Stimulated activated memory B cell treated with anti-CD40 and anti-IgM and Interleukin-4, amounts not matched to agents 10 μg/mL and 1 μg/mL and 100 μg/mL, for 72 hours (primary cell): ENCODE measurements at regions not wholly inside any gene's neighbourhood (a gene's known extent, or its start where the extent isn't known, plus 50 kb on each side); places are given as distances from the start of the nearest gene placed in this dataset.
"Not testable (repeated sequence)": the region's sequence is repeated elsewhere in the genome, so short reads cannot be mapped to it uniquely, and the experiment has no call there.

ENCODE experiments used
- ATAC-seq: fragments of 150-1000 bp; cut with Tn5 transposase; 2 replicates; pipeline ENCODE4 v1.10.0; 2021
- H3K27ac Mint-ChIP-seq: one replicate; pipeline ENCODE4 v1.8.0; 2022; ENCODE audit warnings: mild to moderate bottlenecking, mixed read lengths
- H3K27me3 Mint-ChIP-seq: one replicate; pipeline ENCODE4 v1.8.0; 2022; ENCODE audit warnings: mixed read lengths
- H3K36me3 Mint-ChIP-seq: one replicate; pipeline ENCODE4 v1.8.0; 2022; ENCODE audit warnings: mixed read lengths
- H3K4me1 Mint-ChIP-seq: one replicate; pipeline ENCODE4 v1.8.0; 2022; ENCODE audit warnings: mixed read lengths
- H3K4me3 Mint-ChIP-seq: one replicate; pipeline ENCODE4 v1.8.0; 2022; ENCODE audit warnings: mild to moderate bottlenecking, moderate library complexity, mixed read lengths
- H3K9me3 Mint-ChIP-seq: one replicate; pipeline ENCODE4 v1.8.0; 2022; ENCODE audit warnings: mixed read lengths

GRCh38 chr1:213582976-213583567 is 404.7 kb upstream of the PROX1 start:
- Mint-ChIP-seq H3K27ac (no peak overlapping the region), H3K9me3 (peaks cover 4% of the 10 kb centered on the region), H3K4me1 (no peaks in the 10 kb centered on the region), H3K4me3 (no peak overlapping the region), H3K27me3 (no peaks in the 10 kb centered on the region), H3K36me3 (no peaks in the 10 kb centered on the region)
- no peak for ATAC-seq

GRCh38 chr1:213584272-213584671 is 403.5 kb upstream of the PROX1 start:
- H3K9me3 Mint-ChIP-seq = no peaks in the 10 kb centered on the region
- H3K36me3 Mint-ChIP-seq = no peaks in the 10 kb centered on the region
- H3K4me1 Mint-ChIP-seq = no peaks in the 10 kb centered on the region
- H3K4me3 Mint-ChIP-seq = no peak overlapping the region
- ATAC-seq = no peak
- no peak overlapping the region for H3K27ac Mint-ChIP-seq
- no peaks in the 10 kb centered on the region for H3K27me3 Mint-ChIP-seq

- Mint-ChIP-seq H3K4me3 (no peak overlapping the region), H3K27ac (no peak overlapping the region), H3K4me1 (no peaks in the 10 kb centered on the region), H3K36me3 (no peaks in the 10 kb centered on the region), H3K9me3 (no peaks in the 10 kb centered on the region), H3K27me3 (no peaks in the 10 kb centered on the region)
- ATAC-seq = no peak
Observed at GRCh38 chr1:213585402-213585801, 402.4 kb upstream of the PROX1 start.

- Mint-ChIP-seq H3K27me3 (no peaks in the 10 kb centered on the region), H3K4me3 (no peak overlapping the region), H3K4me1 (no peaks in the 10 kb centered on the region), H3K9me3 (no peaks in the 10 kb centered on the region), H3K27ac (no peak overlapping the region), H3K36me3 (no peaks in the 10 kb centered on the region)
- ATAC-seq = no peak
Observed at GRCh38 chr1:213585959-213586586, 401.7 kb upstream of the PROX1 start.

- no peaks in the 10 kb centered on the region for H3K36me3 Mint-ChIP-seq
- no peak for ATAC-seq
- H3K27ac Mint-ChIP-seq = no peak overlapping the region
- H3K4me3 Mint-ChIP-seq = no peak overlapping the region
- H3K27me3 Mint-ChIP-seq = no peaks in the 10 kb centered on the region
- no peaks in the 10 kb centered on the region for H3K9me3 Mint-ChIP-seq
- no peaks in the 10 kb centered on the region for H3K4me1 Mint-ChIP-seq
Observed at GRCh38 chr1:213586587-213586972, 401.2 kb upstream of the PROX1 start.

- peaks cover 9% of the 10 kb centered on the region for H3K27me3 Mint-ChIP-seq
- peaks cover 7% of the 10 kb centered on the region for H3K9me3 Mint-ChIP-seq
- no peak overlapping the region for H3K27ac Mint-ChIP-seq
- ATAC-seq = no peak
- no peaks in the 10 kb centered on the region for H3K36me3 Mint-ChIP-seq
- H3K4me3 Mint-ChIP-seq = no peak overlapping the region
- no peaks in the 10 kb centered on the region for H3K4me1 Mint-ChIP-seq
Observed at GRCh38 chr1:213596729-213597128, 391.0 kb upstream of the PROX1 start.

- Mint-ChIP-seq H3K27ac (no peak overlapping the region), H3K36me3 (no peaks in the 10 kb centered on the region), H3K27me3 (peaks cover 2% of the 10 kb centered on the region), H3K9me3 (peaks cover 3% of the 10 kb centered on the region), H3K4me1 (no peaks in the 10 kb centered on the region), H3K4me3 (no peak overlapping the region)
- ATAC-seq = no peak
Observed at GRCh38 chr1:213598263-213598662, 389.5 kb upstream of the PROX1 start.

GRCh38 chr1:213600879-213601278 is 386.9 kb upstream of the PROX1 start:
- ATAC-seq = no peak
- H3K36me3 Mint-ChIP-seq = no peaks in the 10 kb centered on the region
- H3K9me3 Mint-ChIP-seq = no peaks in the 10 kb centered on the region
- H3K27me3 Mint-ChIP-seq = no peaks in the 10 kb centered on the region
- H3K4me1 Mint-ChIP-seq = no peaks in the 10 kb centered on the region
- no peak overlapping the region for H3K27ac Mint-ChIP-seq
- H3K4me3 Mint-ChIP-seq = no peak overlapping the region

- not testable (repeated sequence) for H3K4me3 Mint-ChIP-seq, H3K27ac Mint-ChIP-seq, H3K36me3 Mint-ChIP-seq, H3K4me1 Mint-ChIP-seq, ATAC-seq, H3K9me3 Mint-ChIP-seq, H3K27me3 Mint-ChIP-seq
Observed at GRCh38 chr1:213601705-213602104, 386.1 kb upstream of the PROX1 start.

- H3K4me1 Mint-ChIP-seq = no peaks in the 10 kb centered on the region
Observed at GRCh38 chr1:213602796-213603486, 384.8 kb upstream of the PROX1 start.

GRCh38 chr1:213604477-213604876 is 383.3 kb upstream of the PROX1 start:
- Mint-ChIP-seq H3K27ac (no peak overlapping the region), H3K9me3 (no peaks in the 10 kb centered on the region), H3K4me1 (no peaks in the 10 kb centered on the region), H3K36me3 (no peaks in the 10 kb centered on the region), H3K4me3 (no peak overlapping the region), H3K27me3 (peaks cover 5% of the 10 kb centered on the region)
- no peak for ATAC-seq

More at GRCh38 chr1:213602796-213603486, 384.8 kb upstream of the PROX1 start:
- no peak overlapping the region for H3K27ac Mint-ChIP-seq
- H3K27me3 Mint-ChIP-seq = peaks cover 1% of the 10 kb centered on the region
- H3K9me3 Mint-ChIP-seq = no peaks in the 10 kb centered on the region
- no peak for ATAC-seq
- no peak overlapping the region for H3K4me3 Mint-ChIP-seq
- no peaks in the 10 kb centered on the region for H3K36me3 Mint-ChIP-seq

GRCh38 chr1:213605732-213606131 is 382.0 kb upstream of the PROX1 start:
- no peak overlapping the region for H3K4me3 Mint-ChIP-seq
- no peaks in the 10 kb centered on the region for H3K9me3 Mint-ChIP-seq
- no peaks in the 10 kb centered on the region for H3K36me3 Mint-ChIP-seq
- ATAC-seq = no peak
- peaks cover 5% of the 10 kb centered on the region for H3K27me3 Mint-ChIP-seq
- no peak overlapping the region for H3K27ac Mint-ChIP-seq
- no peaks in the 10 kb centered on the region for H3K4me1 Mint-ChIP-seq

- Mint-ChIP-seq H3K36me3 (no peaks in the 10 kb centered on the region), H3K27ac (no peak overlapping the region), H3K4me3 (no peak overlapping the region), H3K27me3 (peaks cover 5% of the 10 kb centered on the region), H3K4me1 (no peaks in the 10 kb centered on the region), H3K9me3 (no peaks in the 10 kb centered on the region)
- ATAC-seq = no peak
Observed at GRCh38 chr1:213606252-213606820, 381.4 kb upstream of the PROX1 start.

- no peak for ATAC-seq
- H3K9me3 Mint-ChIP-seq = no peaks in the 10 kb centered on the region
- H3K27me3 Mint-ChIP-seq = peaks cover 9% of the 10 kb centered on the region
- no peaks in the 10 kb centered on the region for H3K36me3 Mint-ChIP-seq
- H3K4me1 Mint-ChIP-seq = no peaks in the 10 kb centered on the region
- no peak overlapping the region for H3K4me3 Mint-ChIP-seq
- no peak overlapping the region for H3K27ac Mint-ChIP-seq
Observed at GRCh38 chr1:213613549-213613948, 374.2 kb upstream of the PROX1 start.

- no peak for ATAC-seq
- Mint-ChIP-seq H3K27ac (no peak overlapping the region), H3K9me3 (no peaks in the 10 kb centered on the region), H3K27me3 (peaks cover 9% of the 10 kb centered on the region), H3K4me1 (no peaks in the 10 kb centered on the region), H3K36me3 (no peaks in the 10 kb centered on the region), H3K4me3 (no peak overlapping the region)
Observed at GRCh38 chr1:213615226-213615916, 372.4 kb upstream of the PROX1 start.
